Epidermal melanocyte (primary cell): ENCODE measurements at regions not wholly inside any gene's neighbourhood (a gene's known extent, or its start where the extent isn't known, plus 50 kb on each side); places are given as distances from the start of the nearest gene placed in this dataset.

Source experiments
- DNase-seq: peaks from one replicate; pipeline ENCODE4 v3.0.0; 2011; ENCODE audit warnings: low spot score; ENCODE audit not compliant: insufficient read length

DNA sequence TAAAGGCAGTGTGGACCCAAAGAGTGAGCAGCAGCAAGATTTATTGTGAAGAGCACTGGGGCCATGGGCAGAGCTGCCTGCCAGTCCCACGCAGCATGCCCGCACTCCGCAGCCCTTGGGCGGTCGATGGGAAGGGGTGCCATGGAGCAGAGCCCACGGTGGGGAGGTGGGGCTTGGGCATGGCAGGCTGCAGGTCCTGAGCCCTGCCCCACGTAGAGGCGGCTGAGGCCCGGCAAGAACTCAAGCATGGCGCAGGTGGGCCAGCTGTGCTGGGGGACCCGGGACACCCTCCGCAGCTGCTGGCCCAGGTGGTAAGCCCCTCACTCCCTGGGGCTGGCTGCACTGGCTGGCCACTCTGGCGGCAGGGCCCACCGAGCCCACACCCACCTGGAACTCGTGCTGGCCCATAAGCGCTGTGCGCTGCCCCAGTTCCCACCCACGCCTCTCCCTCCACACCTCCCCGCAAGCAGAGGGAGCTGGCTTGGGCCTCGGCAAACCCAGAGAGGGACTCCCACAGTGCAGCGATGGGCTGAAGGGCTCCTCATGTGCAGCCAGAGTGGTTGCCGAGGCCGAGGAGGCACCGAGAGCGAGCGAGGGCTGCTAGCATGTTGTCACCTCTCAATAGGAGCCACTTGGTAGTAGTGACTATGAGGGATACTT, 1218.8 kb upstream of the EPHA6 start:
- no peak for DNase-seq

DNA sequence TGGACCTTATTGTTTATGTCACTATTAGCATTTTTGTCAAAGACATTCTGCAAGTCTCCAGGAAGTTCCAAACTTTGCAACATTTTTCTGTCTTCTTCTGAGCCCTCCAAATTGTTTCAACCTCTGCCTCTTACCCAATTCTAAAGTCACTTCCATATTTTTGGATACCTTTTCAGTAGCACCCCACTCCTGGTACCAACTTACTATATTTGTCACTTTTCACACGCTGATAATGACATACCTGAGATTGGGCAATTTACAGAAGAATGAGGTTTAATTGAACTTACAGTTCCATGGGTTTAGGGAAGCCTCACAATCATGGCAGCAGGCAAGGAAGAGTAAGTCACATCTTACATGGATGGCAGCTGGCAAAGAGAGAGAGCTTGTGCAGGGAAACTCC, 1206.5 kb upstream of the EPHA6 start:
- no peak for DNase-seq

DNA sequence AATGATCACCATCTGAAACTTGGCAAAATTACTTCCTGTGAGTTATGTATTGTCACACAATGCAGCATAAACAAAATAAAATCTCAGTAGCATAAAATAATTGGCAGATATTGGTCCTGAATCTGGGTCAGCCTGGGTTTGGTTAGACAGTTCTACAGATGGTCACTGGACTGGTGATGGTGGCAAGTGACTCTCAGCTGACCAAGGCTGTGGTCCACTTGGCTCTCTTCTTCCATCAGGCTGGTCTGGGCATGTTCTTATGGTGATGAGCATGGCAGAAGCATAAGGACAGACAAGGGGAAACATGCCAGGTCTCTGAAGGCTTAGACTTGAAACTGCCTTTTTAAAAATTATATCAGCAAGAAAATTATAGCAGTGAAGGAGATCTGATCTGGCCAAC, 1205.0 kb upstream of the EPHA6 start:
- DNase-seq, result no peak

DNA sequence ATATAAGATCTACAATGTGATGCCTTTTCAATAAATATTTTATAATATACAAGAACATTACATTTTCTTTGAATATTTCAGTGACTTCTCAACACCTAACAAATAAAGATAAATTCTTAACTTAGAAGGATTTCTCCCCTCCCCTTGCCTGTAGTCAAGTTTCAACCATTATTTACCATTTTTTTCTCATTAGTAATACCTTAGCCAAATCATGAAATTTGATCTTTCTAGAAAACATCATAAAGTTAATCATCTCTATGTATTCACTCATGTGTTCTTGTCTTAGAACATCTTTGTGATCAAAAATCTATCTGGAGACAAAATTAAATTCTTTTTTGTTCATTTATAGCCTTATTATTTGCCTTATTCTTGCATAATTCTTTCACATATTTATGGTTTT, 1201.8 kb upstream of the EPHA6 start:
- DNase-seq, result no peak

DNA sequence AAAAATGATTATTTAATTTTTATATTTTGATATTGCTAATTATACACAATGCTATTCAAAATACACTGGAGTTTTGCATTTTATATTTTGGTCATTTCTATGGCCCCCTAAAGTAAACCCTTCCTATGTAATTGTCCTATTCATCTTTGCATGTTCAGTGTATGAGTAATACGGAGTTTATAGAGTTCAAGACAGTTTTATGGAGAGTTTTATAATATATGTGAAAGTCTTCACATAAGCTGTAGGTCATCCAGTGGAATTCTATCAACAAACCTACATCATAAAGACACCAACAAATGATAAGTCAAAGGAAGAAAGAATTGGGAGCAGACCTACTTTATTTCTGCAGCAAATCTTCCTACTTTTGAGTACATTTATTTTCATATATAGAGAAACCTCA, 1200.4 kb upstream of the EPHA6 start:
- DNase-seq, result no peak

DNA sequence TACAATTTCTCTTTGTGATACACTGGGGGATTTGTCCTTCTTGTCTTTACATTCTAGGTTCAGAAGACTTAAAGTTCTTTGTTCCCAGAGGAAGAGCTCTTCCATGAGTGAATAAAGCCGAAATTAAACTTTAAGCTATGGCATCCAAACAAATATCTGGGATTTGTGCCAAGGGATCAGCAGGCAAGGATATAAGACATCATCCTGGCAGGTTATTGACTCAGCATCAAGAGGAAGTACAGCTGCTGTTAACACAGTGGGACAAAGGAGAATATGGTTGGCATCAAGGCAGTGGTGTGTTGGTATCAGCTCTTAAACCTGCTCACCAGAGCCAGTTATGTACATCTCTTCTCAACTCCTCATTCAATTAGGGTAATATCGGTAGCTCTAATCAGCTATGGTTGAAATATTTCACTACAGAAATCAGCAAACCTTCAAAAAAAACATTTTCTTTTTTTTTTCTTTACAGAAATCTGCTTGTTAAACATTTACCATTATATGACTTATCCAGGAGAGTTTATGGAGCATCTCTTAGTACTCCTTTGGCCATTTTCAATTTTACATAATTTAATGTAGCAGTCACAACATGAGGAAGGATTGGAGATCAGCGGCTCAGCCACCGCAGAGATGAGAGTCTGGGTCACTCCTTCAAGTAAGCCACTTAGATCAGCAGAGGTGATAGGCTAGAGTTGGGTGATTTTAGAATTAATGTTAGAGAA, 1198.6 kb upstream of the EPHA6 start:
- no peak for DNase-seq

DNA sequence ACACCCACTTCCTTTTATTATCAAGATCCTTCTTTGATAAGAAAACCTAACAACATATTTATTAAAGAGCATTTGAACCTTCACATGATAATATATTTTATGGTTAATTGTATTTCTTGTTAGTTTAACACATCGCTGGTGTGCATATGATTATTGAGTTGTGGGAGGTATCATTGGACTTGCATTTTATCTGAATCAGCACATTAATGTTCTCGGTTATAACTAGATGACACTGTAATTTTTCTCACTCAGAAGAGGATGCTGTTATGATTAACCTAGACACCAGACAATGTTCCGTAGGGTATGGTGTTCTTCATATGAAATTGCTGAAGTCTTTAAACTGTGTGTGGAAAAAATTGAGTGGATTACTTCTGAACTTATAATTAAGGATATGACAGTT, 1188.3 kb upstream of the EPHA6 start:
- no peak for DNase-seq

DNA sequence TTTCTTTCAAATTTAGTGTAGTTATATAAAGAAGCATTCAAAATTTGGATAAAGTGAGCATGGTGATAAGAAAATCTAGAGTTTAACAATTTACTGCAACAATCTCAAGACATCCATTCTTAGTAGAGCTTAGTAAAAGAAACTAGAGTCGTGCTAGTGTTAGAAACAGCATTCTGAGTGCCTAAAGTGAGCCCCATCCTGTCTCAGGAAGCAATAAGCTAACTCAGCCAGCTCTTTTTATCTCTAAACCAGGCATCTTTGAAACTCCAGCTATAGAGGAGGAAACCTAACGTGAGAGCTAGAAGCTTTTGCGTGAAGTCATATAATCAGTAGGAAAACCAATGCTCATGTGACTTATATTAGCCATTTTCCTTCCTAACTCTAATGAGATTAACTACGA, 1187.1 kb upstream of the EPHA6 start:
- no peak for DNase-seq

DNA sequence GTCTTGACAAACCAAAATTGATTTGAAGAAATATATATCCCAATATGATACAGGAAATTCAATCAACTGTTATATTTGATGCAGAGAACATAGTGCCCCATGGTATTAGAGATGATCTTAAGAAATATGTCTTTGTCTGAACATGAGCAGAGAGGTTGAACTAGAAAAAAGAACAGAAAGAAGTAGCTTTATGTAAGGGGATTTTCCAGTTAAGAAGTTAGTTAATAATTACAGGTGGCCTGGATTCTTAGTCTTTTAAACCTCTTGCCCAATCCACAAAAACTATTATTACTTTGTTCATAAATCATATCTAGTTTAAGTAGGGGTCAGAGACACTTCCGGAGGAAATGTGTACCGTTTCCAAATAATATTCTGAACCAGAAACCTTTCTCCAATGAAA, 1186.7 kb upstream of the EPHA6 start:
- DNase-seq, result no peak

DNA sequence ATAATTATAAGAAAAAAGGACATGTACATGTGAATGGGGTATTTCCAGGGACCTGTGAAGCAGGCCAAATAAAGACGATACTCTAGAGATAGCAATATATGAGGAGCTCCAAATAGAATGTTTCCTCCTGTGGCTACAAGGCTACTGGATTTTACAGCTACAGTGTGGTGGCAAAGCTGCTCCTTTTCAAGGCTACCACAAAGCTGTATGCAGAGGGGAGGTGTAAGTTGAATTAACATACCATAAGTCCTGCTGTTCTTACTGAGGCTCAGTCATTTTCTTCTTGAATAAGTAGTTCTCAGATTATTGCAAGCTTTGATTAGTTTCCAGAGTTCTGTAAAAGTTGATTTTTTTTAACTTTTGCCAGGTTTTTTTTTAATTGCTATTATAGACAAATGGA, 1184.6 kb upstream of the EPHA6 start:
- DNase-seq, result no peak

DNA sequence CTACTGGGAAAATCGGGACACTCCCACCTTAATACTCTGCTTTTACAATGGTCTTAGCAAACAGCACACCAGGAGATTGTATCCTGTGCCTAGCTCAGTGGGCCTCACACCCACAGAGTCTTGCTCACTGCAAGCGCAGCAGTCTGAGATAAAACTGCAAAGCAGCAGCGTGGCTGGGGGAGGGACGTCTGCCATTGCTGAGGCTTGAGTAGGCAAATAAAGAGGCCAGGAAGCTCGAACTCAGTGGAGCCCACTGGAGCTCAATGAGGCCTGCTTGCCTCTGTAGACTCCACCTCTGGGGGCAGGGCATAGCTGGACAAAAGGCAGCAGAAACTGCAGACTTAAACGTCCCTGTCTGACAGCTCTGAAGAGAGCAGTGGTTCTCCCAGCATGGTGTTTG, 1169.1 kb upstream of the EPHA6 start:
- DNase-seq, result no peak

DNA sequence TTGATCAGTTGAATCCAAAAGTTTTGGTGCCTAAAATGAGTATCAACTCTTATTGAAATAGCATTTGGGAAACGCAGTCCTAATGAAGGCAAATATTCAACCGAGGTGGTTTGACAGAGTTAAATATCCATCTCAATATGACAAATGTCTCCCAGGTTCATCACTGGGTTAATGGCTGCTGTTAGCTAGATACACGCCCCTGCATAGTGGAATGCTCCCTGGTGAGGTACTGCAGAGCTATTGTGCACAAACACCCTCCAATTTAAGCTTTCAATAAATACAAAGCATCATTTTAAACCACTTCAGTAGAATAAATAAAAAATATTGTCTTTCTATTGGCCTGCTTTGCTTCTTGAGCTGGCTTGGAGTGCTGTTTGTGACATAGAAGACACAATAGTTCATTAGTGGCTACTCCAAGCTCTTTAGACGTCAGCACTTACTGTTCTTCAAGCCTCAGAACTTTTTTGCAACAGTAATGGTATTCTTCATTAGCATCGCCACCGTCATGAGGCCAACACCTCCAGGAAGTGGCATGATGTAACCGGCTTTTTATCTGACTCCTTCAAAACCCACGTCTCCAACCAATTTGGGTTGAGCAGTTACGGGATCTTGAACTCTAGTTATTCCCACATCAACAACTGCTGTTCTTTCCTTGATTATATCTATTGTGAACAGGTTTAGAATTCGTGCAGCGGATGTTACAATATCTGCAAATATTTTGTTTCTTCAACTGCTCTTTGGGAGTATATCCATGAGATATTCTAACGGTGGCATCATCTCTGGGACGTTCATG, 1159.6 kb upstream of the EPHA6 start:
- no peak for DNase-seq

DNA sequence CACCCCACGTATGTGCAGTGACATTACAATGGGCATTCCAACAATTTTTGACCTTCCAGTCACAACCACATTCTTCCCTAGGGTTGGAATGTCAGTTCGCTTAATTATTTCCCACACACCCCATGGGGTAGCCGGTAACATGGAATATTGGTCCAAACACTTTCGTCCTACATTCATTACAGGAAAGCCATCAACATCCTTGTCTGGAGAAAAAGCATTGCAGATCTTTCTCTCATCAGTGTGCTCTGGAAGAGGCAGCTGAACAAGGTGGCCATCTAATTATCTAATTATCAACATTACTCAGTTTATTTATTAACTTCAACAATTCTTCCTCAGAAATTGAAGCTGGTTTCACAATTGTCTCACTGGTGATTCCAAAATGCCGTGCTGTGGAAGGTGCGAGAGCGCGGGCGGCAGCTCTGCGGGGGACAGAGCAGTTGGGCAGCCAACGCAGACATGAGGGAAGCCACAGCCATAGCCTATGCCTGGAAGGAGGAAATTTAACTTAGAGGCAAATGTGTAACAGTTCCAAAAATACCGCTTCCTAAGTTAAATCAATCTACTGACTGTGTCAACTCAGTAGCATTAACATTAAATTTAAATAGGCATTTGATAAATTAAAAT, 1158.9 kb upstream of the EPHA6 start:
- DNase-seq, result no peak

DNA sequence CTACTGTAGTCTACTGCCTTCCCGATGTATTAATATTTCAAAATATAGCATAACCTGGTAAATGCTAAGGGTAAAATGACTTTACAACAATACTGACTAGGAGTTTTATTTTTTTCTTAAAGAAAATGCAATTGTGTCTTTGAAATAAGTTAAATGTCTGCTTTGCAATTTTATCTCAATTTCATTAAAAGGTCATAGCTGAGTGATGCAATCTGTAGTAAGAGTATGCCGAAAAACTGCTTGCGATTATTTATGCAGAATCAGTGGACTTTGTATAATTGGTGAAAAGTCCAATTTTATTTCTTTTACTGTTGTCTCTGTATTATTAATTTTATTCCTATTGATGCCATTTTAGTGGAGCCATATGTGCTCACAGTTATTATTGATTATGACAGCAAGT, 1143.6 kb upstream of the EPHA6 start:
- no peak for DNase-seq

DNA sequence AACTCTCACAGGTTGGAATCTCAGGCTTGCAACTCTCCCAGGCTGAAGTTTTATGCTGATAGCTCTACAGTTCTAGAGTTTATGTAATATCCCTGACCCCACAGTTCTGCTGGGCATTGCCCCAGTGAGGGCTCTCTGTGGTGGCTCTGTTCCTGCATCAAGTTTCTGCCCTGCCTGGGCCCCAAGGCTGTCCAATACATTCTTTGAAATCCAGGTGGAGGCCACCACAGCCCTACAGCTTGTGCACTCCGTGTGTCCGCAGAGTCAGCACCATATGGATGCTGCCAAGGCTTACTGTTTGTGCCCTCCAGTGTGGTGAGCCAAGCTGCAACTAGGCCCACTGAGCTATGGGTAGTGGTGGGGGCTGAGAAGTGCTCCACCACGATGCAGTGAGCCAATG, 1141.2 kb upstream of the EPHA6 start:
- DNase-seq, result no peak

DNA sequence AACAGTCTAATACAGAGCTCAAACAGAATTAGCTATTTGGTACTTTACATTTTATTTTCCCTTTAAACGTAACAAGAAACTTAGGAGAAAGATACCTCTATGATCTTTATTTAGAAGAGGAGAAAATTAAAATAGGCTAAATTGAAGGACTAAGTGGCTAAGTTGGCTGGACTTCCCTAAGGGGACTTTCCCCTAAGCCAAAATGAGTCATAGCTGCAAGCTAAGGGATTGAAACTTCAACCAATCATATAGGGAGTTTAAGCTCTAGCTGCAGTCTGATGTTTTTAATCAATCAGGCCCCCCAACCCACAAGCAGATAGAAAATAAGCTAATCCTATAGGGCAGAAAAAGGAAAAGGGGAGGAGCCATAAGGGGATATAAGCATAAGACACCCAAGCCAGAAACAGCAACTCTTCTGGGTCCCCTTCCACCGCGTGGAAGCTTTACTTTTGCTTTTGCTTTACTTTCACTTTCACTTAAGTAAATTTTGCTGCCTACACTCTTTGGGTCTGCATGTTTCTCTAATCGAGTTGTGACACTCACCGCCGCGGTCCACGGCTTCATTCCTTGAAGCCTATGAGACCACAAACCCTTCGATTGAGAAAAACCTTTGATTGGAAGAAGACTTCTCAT, 1108.5 kb upstream of the EPHA6 start:
- no peak for DNase-seq

DNA sequence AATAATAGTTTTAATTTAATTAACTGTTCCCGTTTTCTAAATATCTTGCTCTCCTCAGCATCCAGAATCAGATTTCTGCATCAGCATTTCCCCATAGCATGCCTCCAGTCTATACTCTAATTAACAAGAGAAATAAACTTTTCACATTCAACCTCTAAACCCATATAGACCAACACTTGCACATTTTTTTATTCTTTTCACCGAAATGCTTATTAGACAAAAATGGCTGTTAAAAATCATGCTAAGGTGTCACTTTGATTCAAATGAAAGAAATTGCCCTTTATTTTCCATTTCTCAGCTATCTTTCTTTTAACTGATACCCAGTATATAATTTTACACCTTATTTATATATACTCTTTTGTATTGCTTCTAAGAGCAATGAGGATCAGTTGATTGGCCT, 1107.1 kb upstream of the EPHA6 start:
- DNase-seq, result no peak

DNA sequence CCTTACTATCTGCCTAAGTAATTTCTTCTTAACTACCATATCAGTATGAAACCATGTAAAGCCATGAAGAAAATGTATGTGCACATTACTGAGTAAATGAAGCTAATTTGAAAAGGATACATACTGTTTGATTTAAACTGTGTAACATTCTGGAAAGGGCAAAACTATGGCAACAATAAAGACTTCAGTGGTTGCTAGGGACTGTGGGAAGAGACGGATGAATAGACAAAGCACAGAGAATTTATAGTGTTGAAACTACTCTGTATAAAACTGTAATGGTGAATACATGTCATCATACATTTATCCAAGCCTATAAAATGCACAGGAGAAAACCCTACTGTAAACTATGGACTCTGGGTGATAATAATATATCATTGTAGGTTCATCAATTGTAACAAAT, 1103.7 kb upstream of the EPHA6 start:
- DNase-seq, result no peak

DNA sequence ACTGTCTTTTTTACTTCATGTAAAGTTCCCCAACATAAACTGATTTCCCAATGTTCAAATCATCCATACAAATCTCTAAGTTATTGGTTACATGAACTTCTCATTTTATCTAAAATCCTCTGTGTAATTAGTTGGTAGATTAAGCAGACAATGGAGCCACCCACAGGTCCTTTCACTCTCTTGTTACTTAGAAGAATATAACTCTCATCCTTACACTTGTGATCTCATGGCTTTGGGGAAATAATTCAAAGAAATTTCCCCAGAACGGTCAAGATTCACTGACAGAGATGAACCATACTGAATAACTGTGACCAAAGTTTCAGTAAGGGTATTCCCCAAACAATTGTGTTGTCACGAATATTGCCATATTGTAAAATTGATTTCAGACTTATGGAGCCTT, 1102.6 kb upstream of the EPHA6 start:
- DNase-seq, result no peak

DNA sequence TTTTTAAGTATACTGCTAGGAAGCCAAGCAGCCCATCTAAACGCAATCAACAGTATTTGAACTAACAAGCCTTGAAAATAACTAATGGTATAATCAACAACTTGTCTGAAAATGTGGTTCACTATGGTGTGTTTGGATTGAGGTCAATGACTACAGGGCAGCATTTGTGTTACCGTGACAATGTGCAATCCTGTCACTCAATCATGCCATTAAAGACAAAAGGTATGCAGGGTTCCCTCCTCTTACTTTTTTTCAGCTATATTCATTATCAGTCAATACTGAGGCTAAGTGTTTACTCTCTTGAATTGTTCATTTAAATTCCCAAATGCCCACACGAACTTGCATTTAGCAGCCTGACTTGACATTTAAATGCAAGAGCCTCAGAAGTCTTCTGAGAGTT, 1099.3 kb upstream of the EPHA6 start:
- no peak for DNase-seq

DNA sequence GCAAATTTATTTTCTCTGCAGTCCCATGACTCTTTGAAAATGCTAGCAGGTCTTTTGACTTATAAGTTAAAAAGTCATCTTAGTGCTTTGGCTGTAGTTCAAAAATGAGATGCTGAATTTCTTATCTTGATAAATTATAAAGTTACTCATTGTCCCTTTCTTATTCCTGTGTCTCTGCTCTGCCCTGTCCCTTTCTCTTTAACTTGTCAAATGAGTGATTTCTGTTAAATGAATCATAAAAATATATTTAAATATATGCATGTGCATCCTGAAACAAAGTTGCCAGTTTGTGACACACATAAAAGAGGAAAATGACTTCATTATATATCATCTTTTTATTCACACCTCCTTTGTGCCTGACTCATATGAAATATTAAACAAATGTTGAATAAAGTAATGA, 1097.3 kb upstream of the EPHA6 start:
- DNase-seq, result no peak

DNA sequence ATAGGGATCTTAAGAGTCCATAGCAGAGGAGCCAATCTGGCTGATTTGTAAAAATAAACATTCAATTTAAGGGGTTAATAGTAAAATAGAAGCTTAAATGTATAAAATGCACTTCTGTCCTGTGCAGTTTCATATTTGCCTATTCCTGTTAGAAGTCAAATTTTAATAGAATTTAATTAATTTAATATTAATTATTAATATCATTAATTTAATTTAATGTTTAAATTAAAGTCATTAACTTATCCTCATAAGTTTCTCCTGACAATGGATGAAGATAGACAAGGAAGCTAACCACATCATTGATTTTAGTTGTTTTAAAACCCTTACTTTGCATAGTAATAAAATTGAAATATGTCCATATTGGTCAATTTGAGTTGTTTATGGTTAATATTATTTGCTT, 1096.2 kb upstream of the EPHA6 start:
- no peak for DNase-seq
